Endothelial cell of umbilical vein (primary cell): ENCODE measurements at regions not wholly inside any gene's neighbourhood (a gene's known extent, or its start where the extent isn't known, plus 50 kb on each side); places are given as distances from the start of the nearest gene placed in this dataset.

Experiments used
- BruUV-seq: library from RNA; stranded (reverse); fragments of 400-500 nt; replicated peaks from 2 replicates; lab custom pipeline; 2021; lab: Mats Ljungman, UMichigan
- CTCF ChIA-PET: fragments of 300-600, 350-600 bp; sonication (Branson Sonifier 250); formaldehyde crosslinking; loops from one replicate; lab custom pipeline; 2021; ENCODE audit warnings: antibody characterized with exemption, inconsistent platforms; lab: Charles Lee
- POLR2A ChIA-PET: fragments of 300-600, 350-600 bp; sonication (Branson Sonifier 250); formaldehyde crosslinking; loops from one replicate; lab custom pipeline; 2021; ENCODE audit warnings: antibody characterized with exemption, inconsistent platforms; lab: Charles Lee
- DNase-seq: peaks from one replicate; pipeline ENCODE4 v3.0.0-alpha.2; 2011; ENCODE audit warnings: low read depth, low spot score
- FAIRE-seq: peaks from 2 replicates; lab custom pipeline; 2011; peaks lifted over from hg19 to GRCh38; lab: Jason Lieb, UNC
- H2AFZ ChIP-seq: 2 replicates; pipeline ENCODE4 v1.6.0; 2012; ENCODE audit warnings: low read depth, low read length, control low read depth, inconsistent platforms
- H3K27ac ChIP-seq: 2 replicates; pipeline ENCODE4 v1.5.1; 2011; ENCODE audit warnings: low read depth, mild to moderate bottlenecking, control low read depth, low read length, moderate library complexity; ENCODE audit not compliant: insufficient read depth
- H3K27me3 ChIP-seq, 2 experiments: 2 replicates each; pipeline versions ENCODE4 v1.6.0 to v1.6.1; 2011; ENCODE audit warnings: low read length in 2 of 2, mixed read lengths in 1 of 2; ENCODE audit not compliant: control insufficient read depth in 2 of 2, insufficient read depth in 2 of 2
- H3K36me3 ChIP-seq, 2 experiments: 2 replicates in 1 of 2; 3 replicates in 1 of 2; pipeline ENCODE4 v1.5.1; 2011; ENCODE audit warnings: low read length in 2 of 2, mild to moderate bottlenecking in 1 of 2, moderate library complexity in 1 of 2; ENCODE audit not compliant: control insufficient read depth in 2 of 2, insufficient read depth in 2 of 2; ENCODE audit errors: extremely low read depth in 1 of 2
- H3K4me1 ChIP-seq: 3 replicates; pipeline ENCODE4 v1.5.1; 2011; ENCODE audit warnings: mild to moderate bottlenecking, low read length; ENCODE audit not compliant: control insufficient read depth, insufficient read depth; ENCODE audit errors: extremely low read depth
- H3K4me2 ChIP-seq: 2 replicates; pipeline ENCODE4 v1.6.1; 2011; ENCODE audit warnings: low read length, control low read depth, mixed read lengths; ENCODE audit not compliant: insufficient read depth
- H3K4me3 ChIP-seq, 3 experiments: fragments of 200-600 bp in 1 of 3; sonication (generic), shearing (Covaris generic) in 1 of 3; replicated peaks in 1 of 3; 2 replicates each; pipeline ENCODE4 v1.5.1; 2011 to 2016; ENCODE audit warnings: control low read depth in 3 of 3, low read length in 3 of 3, mild to moderate bottlenecking in 2 of 3, inconsistent platforms in 1 of 3, low read depth in 1 of 3, moderate library complexity in 1 of 3; ENCODE audit not compliant: insufficient read depth in 1 of 3
- H3K79me2 ChIP-seq: 2 replicates; pipeline ENCODE4 v1.6.0; 2012; ENCODE audit warnings: low read length, inconsistent platforms; ENCODE audit not compliant: control insufficient read depth, insufficient read depth
- H3K9ac ChIP-seq: replicated peaks from 2 replicates; pipeline ENCODE3; 2011; ENCODE audit warnings: low read length, control low read depth; ENCODE audit not compliant: insufficient read depth; ENCODE audit errors: extremely low read depth
- H3K9me1 ChIP-seq: replicated peaks from 3 replicates; pipeline ENCODE4 v1.6.0; 2011; ENCODE audit warnings: mild to moderate bottlenecking, low read length; ENCODE audit not compliant: control insufficient read depth, insufficient read depth; ENCODE audit errors: extremely low read depth
- H3K9me3 ChIP-seq: replicated peaks from 2 replicates; pipeline ENCODE4 v1.5.1; 2012; ENCODE audit warnings: low read length, inconsistent platforms; ENCODE audit not compliant: control insufficient read depth, insufficient read depth
- H4K20me1 ChIP-seq: replicated peaks from 2 replicates; pipeline ENCODE3; 2011; ENCODE audit warnings: mild to moderate bottlenecking, low read length; ENCODE audit not compliant: control insufficient read depth, insufficient read depth; ENCODE audit errors: extremely low read depth
- EZH2 ChIP-seq: IDR thresholded peaks from 2 replicates; pipeline ENCODE4 v1.6.1; 2012; ENCODE audit warnings: borderline replicate concordance, low read depth, mild to moderate bottlenecking, moderate library complexity, low read length, inconsistent platforms; ENCODE audit not compliant: severe bottlenecking
- FOS ChIP-seq: IDR thresholded peaks from 2 replicates; pipeline ENCODE4 v1.6.1; 2011; ENCODE audit warnings: mild to moderate bottlenecking, low read length, moderate library complexity, borderline replicate concordance; ENCODE audit not compliant: insufficient read depth
- GATA2 ChIP-seq: IDR thresholded peaks from 2 replicates; pipeline ENCODE4 v1.7.0; 2011; ENCODE audit warnings: low read depth, mild to moderate bottlenecking, moderate library complexity, mixed read lengths, low read length; ENCODE audit not compliant: insufficient read length, insufficient read depth
- JUN ChIP-seq: IDR thresholded peaks from 2 replicates; pipeline ENCODE4 v1.6.1; 2011; ENCODE audit warnings: borderline replicate concordance, low read depth; ENCODE audit not compliant: insufficient read length, insufficient read depth
- MYC ChIP-seq: IDR thresholded peaks from one replicate; pipeline ENCODE4 v1.6.1; 2011; ENCODE audit warnings: mild to moderate bottlenecking, low read depth, low read length
- POLR2A ChIP-seq: IDR thresholded peaks from 2 replicates; pipeline ENCODE4 v1.6.1; 2012; ENCODE audit warnings: low read depth, mild to moderate bottlenecking, control low read depth, low read length
- POLR2AphosphoS5 ChIP-seq: IDR thresholded peaks from 2 replicates; pipeline ENCODE4 v1.6.1; 2012; ENCODE audit warnings: low read depth, mild to moderate bottlenecking, control low read depth, low read length, moderate library complexity; ENCODE audit not compliant: insufficient read depth
- dilution Hi-C: fragments of 300-500 bp; cut with MboI; formaldehyde crosslinking; loops from one replicate; pipeline ENCODE4 v1.15.0; 2019; ENCODE audit warnings: low sequenced_read_pairs; ENCODE audit not compliant: extremely low pct_ligation_motif_present
- intact Hi-C: fragments of 100-400 bp; cut with micrococcal nuclease; formaldehyde crosslinking; loops from one replicate; pipeline ENCODE4 v1.10.0; 2022
- TF ChIP-seq, protein P1 (sequence below), 2 donors: IDR thresholded peaks; 1 replicate in 1 of 2; 2 replicates in 1 of 2; pipeline ENCODE4 v1.5.1; 2011; ENCODE audit warnings: low read length in 2 of 2, mild to moderate bottlenecking in 2 of 2, moderate library complexity in 2 of 2, control low read depth in 1 of 2, inconsistent platforms in 1 of 2, low read depth in 1 of 2; ENCODE audit not compliant: insufficient read depth in 1 of 2; ENCODE audit errors: extremely low read depth in 1 of 2
- TF ChIP-seq, protein P2 (sequence below): IDR thresholded peaks from 2 replicates; pipeline ENCODE4 v1.6.1; 2011; ENCODE audit not compliant: insufficient read depth, insufficient read length

DNA sequence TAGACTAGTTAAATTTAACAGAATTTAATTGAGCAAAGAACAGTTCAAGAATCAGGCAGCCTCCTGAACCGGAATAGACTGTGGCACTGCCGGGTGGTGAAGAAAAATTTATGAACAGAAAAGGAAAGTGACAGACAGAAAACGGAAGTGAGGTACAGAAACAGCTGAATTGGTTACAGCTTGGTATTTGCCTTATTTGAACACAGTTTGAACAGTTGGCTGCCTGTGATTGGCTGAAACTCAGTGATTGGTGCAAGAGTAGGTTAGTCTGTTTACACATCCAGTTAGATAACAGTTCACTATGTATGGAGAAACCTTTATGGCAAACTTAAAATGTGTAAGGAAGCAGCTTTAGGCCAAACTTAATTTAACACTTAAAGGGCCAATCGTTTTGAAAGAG, 116.0 kb upstream of the CITED2 start:
- H3K79me2 ChIP-seq: no peaks in the 10 kb centered on the region
- no peak overlapping the region for H3K4me2 ChIP-seq
- H3K4me3 ChIP-seq: no peak overlapping the region
- no peaks in the 10 kb centered on the region for H3K9me3 ChIP-seq
- ChIA-PET CTCF (interaction anchor here (1.1 to 1.5 kb wide), 2 partner anchors 9 to 15 kb away, joined by 3 to 4 read pairs; no protein-coding TSS in a partner anchor), POLR2A (no interaction called here)
- no peaks in the 10 kb centered on the region for H3K4me1 ChIP-seq
- no peaks in the 10 kb centered on the region for H3K9me1 ChIP-seq
- no TSS peak for BruUV-seq
- intact Hi-C loops: no loop called here
- H2AFZ ChIP-seq: peak overlapping the region; percentile 70
- TF ChIP-seq, protein P1, sequence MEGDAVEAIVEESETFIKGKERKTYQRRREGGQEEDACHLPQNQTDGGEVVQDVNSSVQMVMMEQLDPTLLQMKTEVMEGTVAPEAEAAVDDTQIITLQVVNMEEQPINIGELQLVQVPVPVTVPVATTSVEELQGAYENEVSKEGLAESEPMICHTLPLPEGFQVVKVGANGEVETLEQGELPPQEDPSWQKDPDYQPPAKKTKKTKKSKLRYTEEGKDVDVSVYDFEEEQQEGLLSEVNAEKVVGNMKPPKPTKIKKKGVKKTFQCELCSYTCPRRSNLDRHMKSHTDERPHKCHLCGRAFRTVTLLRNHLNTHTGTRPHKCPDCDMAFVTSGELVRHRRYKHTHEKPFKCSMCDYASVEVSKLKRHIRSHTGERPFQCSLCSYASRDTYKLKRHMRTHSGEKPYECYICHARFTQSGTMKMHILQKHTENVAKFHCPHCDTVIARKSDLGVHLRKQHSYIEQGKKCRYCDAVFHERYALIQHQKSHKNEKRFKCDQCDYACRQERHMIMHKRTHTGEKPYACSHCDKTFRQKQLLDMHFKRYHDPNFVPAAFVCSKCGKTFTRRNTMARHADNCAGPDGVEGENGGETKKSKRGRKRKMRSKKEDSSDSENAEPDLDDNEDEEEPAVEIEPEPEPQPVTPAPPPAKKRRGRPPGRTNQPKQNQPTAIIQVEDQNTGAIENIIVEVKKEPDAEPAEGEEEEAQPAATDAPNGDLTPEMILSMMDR (IDR thresholded peaks at IDR 0.05; ENCODE audit: extremely low read depth in 1 of 2, insufficient read depth in 1 of 2, low read depth in 1 of 2, low read length in 2 of 2): no peak
- TF ChIP-seq MYC (no peak), EZH2 (no peak), POLR2AphosphoS5 (no peak), FOS (no peak), JUN (no peak), POLR2A (no peak), GATA2 (no peak)
- TF ChIP-seq, protein P2, sequence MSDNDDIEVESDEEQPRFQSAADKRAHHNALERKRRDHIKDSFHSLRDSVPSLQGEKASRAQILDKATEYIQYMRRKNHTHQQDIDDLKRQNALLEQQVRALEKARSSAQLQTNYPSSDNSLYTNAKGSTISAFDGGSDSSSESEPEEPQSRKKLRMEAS: no peak
- dilution Hi-C loops: no loop called here
- DNase-seq (peak; percentile 16), FAIRE-seq (peak; percentile 24)
- no peaks in the 10 kb centered on the region for H4K20me1 ChIP-seq
- no peak overlapping the region for H3K27ac ChIP-seq
- no peak overlapping the region for H3K9ac ChIP-seq
- no peaks in the 10 kb centered on the region for H3K27me3 ChIP-seq
- H3K36me3 ChIP-seq: no peaks in the 10 kb centered on the region
